GM18505 (cell line): ENCODE measurements at regions not wholly inside any gene's neighbourhood (a gene's known extent, or its start where the extent isn't known, plus 50 kb on each side); places are given as distances from the start of the nearest gene placed in this dataset.
"Not testable (repeated sequence)": the region's sequence is repeated elsewhere in the genome, so short reads cannot be mapped to it uniquely, and the experiment has no call there.

Experiments used
- ATAC-seq: cut with Tn5 transposase; IDR thresholded peaks from one replicate; pipeline ENCODE4 v1.9.1; 2021; ENCODE audit not compliant: unreplicated experiment
- POLR2A ChIP-seq: IDR thresholded peaks from 4 replicates; pipeline ENCODE4 v1.6.1; 2011; ENCODE audit warnings: borderline replicate concordance; ENCODE audit not compliant: insufficient read depth, insufficient read length; ENCODE audit errors: extremely low read depth

DNA sequence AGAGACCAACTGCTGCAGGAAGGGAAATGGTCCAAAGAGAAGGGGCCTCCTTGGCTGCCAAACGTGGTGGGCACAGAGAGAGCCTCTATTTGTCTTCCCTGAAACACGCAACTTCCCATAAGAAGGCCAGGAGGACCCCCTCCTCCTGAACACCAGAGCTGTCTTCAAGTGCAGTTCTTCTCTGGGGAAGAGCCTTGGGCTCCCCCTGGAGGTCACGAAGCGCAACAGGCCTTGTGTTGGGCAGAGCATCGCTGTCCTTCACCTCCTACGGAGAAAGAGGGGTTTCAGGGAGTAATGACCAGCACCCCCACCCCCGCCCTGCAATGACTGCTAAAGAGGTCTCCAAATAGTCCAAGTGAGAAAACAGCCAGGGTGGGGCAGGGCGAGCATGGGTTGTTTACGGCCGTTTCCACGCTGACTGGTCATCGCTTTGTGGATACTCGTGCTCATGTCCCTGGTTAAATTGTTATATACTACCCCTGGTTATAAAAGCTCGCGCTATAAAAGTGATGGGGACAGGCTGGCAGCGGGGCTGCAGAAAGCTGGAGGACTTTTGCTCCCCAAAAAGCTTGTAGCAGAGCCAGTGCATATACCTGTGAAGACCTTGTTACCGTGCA is 397.5 kb upstream of the ATP10A start:
- no peak for ATAC-seq
- TF ChIP-seq POLR2A = no peak

DNA sequence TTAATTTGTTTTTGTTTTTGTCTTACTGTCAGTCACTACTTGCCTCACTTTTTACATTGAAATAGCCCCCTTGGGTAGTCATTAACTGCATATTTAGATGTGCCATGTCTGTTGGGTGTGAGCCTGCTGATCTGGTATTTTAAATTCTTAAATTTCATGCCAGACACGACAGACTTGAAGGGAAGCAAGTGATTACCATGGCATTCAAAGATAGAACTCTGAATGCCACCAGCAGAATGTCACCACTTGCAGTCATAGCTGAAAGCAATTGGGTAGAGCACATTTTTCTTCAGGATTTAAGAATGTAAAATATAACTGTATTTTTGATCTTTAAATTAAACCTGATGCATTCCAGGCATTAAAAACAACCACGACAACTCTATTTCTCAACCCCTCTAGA is 396.5 kb upstream of the ATP10A start:
- TF ChIP-seq POLR2A = no peak
- ATAC-seq = no peak

DNA sequence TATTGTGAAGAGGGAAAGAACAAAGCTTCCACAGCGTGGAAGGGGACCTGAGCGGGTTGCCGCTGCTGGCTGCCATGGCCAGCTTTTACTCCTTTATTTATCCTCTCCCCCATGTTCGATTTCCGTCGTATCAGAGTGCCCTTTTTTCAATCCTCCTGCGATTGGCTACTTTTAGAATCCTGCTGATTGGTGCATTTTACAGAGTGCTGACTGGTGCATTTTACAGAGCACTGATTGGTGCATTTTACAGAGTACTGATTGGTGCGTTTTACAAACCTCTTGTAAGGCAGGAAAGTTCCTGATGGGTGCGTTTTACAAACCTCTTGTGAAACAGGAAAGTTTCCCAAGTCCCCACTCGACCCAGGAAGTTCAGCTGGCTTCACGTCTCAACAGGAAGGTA is 381.7 kb upstream of the ATP10A start:
- not testable (repeated sequence) for ATAC-seq

DNA sequence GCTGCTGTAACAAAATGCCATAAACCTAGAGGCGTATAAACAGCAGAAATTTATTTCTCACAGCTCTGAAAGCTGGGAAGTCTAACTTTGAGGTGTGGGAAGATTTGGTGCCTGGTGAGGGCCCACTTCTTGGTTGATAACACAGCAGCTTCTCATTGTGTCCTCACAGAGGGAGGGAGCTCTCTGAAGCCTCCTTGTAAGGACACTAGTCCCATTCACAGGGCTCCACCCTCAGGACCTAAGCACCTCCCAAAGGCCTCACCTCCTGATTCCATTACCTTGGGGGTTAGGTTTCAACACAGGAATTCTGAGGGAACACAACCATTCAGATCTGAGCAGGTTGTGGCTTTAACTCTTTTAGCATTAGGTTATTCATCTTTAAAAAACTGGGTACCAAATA is 380.3 kb upstream of the ATP10A start:
- ATAC-seq = no peak
- TF ChIP-seq POLR2A = no peak

DNA sequence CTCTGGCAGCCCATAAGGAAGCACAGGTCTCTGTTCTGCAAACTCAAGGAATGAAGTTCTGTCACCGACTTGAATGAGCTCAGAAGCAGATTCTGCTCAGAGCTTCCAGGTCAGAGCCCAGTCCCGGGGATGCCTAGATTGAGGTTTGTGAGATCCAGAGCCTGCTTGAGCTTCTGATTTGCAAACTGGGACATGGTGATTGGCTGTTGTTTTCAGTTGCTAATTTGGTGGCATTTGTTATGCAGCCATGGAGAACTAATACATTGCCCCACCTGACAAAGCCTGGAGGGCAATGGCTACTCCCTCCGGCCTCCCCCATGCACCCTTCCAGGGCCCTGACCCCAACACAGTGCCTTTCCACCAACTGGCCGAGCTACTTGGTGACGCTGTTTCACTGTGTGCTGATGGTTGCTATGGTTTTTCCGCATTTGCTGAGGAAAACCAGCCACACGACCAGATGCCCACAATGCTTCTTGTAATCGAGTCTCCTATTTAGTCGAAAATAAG is 379.5 kb upstream of the ATP10A start:
- no peak for ATAC-seq
- no peak for TF ChIP-seq POLR2A

DNA sequence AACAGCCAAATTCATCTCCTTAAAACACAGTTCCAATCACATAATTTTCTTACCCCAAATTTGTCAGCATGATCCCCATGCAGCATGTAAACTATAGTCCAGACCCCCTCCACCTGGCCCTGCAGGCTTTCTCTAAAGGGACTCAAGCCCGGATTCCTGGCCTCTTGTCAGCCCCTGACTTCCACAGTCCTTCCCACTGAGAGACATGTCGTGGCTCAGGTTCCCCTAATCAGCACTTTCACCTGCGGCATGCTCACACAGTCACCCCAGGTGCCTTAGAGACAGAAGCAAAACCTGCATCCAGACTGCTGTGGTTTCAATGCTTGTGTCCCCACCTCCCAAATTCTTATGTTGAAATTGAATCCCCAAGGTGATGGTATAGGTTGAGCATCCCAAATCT is 372.7 kb upstream of the ATP10A start:
- TF ChIP-seq POLR2A = no peak
- no peak for ATAC-seq

DNA sequence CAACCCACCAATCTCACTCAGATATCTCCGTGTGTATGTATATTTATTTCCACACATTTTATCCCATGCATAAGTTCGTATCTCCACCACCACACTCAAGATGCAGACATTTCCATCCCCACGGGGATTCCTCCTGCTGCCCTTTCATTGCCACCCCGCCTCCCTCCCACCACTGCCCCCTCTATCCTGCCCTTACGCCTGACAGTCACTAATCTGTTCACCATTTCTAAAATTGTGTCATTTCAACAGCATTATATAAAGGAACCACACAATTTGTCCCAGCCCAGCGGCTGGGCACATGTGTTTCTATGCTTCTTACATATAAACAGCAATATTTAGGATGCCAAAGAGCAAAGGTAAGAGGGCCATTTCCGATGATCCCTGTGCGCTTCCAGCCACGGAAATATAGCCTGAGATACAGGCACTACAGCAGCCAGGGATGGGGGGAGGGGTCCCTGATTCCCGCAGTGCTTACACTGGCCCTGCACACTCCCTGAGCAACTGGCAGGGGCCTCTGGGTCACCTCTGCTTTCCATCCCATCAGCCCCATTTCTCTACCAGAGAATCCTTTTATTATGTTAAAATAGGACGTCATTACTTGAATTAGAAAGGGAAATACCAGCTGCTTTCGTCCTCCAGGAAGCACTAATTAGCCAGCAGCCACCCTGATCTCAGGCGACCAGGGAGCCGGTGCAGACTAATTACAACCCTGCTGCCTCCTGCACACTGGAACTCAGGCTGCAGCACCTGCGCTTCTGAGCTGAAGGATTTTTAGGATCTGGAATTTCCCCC is 372.0 kb upstream of the ATP10A start:
- no peak for ATAC-seq
- TF ChIP-seq POLR2A = no peak

DNA sequence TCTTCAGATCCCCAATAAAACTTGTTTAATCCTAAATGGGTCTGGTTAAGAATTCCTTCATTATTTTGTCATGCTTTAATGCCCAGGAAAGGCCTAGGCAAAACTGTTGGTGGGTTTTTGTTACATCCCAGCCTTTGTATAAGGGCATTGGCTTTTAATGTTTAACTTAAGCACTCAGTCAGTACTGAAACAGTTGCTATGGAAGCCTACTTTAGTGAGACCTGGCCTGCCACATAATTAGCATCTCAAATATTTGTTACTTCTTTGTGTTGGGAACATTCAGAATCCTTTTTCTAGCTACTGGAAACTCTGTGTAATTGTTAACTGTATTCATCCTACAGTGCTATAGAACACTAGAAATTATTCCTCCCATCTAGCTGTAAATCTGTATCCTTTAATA is 369.6 kb upstream of the ATP10A start:
- TF ChIP-seq POLR2A = no peak
- no peak for ATAC-seq

DNA sequence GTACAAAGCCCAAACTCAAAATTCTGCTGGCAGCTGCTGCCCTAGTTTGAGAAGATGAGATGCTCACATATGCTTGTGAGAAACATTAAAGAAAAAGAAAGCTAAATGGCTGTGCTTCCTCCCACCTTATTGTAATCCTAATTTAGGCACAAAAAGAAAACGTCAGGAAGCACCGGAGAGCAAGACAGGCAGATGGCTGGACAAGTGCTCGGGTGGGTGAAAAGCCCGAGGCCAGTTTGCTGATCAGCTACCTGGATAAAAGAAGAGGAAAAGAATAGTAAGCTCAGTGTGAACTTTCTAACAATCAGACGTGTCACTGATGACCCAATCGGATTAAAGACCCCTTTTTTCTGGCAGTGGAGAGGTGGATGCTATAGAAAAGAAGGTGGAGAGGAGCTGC is 368.0 kb upstream of the ATP10A start:
- no peak for TF ChIP-seq POLR2A
- ATAC-seq = no peak

DNA sequence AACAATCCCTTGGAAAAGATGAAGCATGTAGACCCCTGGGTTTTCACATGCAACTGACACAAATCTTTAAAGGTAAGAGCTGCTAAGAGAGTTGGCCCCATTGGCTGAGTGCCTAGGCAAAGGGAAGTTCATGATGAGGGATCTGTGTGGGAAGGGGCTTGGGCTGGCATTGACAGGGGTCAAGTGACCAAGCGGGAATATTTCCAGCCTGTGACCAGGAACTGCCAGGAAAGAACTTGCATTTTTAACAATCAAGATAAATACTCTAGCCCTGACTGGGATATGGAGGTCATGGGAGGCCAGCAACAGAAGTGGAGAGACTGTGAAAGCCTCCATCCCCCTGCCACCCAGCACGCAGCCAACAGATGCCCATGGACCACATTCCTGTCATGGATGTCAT is 361.1 kb upstream of the ATP10A start:
- ATAC-seq = no peak
- no peak for TF ChIP-seq POLR2A

DNA sequence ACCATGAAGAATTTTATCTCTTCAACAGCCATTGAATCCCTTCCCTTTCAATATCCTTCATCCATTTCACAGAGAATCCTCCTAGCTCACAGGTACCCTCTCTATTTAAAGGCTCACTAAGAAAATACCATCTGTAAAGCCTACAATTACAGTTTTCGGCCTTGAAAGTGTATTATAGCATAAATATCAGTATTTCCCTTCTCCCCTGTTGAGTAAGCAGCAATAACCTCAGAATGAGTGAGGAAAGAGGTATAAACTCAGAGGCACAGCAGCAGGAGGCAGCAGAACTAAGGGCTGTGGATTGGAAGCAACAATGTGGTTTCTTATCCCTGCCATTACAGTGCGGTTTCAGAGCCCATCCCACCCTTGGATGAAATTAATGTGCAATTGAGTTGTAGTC is 360.6 kb upstream of the ATP10A start:
- no peak for TF ChIP-seq POLR2A
- no peak for ATAC-seq

DNA sequence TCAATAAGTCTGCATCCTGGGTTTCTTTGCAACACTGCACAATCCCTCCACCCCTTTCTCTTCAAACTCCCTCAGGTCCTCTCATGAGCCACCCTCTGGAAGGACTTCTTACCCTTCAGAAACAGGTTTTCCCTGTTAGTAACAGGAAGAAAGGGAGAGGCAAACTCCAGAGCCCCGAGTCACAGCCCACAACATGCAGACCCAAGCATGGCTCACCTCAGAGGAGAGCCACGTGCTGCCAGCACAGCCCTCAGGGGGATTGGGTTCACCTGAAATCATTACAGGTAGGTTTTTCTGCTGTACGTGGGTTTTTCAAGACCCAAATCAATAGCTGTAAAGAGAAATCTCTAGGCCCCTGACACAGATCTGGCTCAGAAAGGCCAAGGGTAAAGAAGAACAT is 359.7 kb upstream of the ATP10A start:
- no peak for TF ChIP-seq POLR2A
- ATAC-seq = no peak

DNA sequence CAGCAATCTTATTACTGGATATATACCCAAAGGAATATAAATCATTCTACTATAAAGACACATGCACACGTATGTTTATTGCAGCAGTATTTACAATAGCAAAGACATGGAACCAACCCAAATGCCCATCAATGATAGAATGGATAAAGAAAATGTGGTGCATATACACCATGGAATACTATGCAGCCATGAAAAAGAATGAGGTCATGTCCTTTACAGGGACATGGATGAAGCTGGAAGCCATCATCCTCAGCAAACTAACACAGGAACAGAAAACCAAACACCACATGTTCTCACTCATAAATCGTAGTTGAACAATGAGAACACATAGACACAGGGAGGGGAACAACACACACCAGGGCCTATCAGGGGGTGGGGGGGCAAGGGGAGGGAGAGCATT is 353.9 kb upstream of the ATP10A start:
- ATAC-seq = not testable (repeated sequence)

DNA sequence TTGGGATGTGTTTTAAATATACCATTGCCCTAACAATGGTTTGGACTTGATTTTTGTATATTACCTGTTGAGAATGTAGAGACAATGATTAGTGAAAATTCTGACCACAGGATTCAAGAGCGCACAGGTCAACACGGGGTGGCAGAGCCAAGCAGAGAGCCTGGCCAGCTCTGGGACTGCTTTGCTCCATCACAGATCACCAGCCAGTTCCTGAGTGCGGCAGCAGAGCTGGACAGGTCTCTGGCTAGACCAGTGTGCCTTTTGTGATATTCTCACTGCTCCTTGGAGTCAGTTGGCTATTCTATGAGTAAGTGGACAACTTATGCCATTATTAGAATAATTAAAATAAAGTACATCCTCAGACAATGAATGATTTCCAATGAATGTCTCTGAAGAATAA is 351.2 kb upstream of the ATP10A start:
- no peak for TF ChIP-seq POLR2A
- no peak for ATAC-seq
